ENCODE measurements at regions not wholly inside any gene's neighbourhood (a gene's known extent, or its start where the extent isn't known, plus 50 kb on each side); places are given as distances from the start of the nearest gene placed in this dataset.
"Not testable (repeated sequence)": the region's sequence is repeated elsewhere in the genome, so short reads cannot be mapped to it uniquely, and the experiment has no call there.

DNA sequence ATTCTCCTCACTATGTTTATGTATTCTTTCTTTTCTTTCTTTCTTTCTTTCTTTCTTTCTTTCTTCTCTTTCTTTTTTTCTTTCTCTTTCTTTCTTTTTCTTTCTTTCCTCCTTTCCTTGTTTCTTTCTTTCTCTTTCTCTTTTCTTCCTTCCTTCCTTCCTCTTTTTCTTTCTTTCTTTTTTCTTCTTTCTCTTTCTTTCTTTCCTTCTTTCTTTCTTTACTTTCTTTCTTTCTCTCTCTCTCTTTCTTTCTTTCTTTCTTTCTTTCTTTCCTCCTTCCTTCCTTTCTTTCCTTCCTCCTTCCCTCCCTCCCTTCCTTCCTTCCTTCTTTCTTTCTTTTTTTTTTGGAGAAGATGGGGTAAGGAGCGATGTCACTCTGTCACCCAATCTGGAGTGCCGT, 1405.5 kb downstream of the SLITRK5 start:
- no peak for DNase-seq

DNA sequence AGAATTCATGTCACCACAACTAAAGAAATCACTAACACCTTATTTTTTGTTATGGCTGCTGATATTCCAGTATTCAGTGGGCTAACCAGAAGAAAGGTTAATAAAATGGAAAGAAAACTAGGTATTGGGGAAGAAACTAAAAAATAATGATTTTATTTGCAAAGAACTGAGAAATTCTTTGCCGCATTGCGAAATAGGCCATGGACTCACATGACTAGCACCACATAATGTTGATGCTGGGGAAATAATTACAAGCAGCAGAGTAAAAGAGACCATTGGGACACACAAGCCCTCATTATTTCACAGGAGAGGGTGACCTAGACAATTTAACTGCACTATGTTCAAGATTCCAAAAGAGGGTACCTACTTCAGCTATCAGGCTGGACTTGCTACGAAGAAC, 1411.5 kb downstream of the SLITRK5 start:
- DNase-seq: no peak

DNA sequence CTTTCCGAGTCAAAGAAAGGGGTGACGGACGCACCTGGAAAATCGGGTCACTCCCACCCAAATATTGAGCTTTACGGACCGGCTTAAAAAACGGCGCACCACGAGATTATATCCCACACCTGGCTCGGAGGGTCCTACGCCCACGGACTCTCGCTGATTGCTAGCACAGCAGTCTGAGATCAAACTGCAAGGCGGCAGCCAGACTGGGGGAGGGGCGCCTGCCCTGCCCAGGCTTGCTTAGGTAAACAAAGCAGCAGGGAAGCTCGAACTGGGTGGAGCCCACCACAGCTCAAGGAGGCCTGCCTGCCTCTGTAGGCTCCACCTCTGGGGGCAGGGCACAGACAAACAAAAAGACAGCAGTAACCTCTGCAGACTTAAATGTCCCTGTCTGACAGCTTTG, 1416.9 kb downstream of the SLITRK5 start:
- not testable (repeated sequence) for DNase-seq

GRCh38 chr13:89097994-89098393, 1426.8 kb downstream of the SLITRK5 start:
- DNase-seq: no peak

- no peak for DNase-seq
Observed at GRCh38 chr13:89113744-89114143, 1442.6 kb downstream of the SLITRK5 start.

DNA sequence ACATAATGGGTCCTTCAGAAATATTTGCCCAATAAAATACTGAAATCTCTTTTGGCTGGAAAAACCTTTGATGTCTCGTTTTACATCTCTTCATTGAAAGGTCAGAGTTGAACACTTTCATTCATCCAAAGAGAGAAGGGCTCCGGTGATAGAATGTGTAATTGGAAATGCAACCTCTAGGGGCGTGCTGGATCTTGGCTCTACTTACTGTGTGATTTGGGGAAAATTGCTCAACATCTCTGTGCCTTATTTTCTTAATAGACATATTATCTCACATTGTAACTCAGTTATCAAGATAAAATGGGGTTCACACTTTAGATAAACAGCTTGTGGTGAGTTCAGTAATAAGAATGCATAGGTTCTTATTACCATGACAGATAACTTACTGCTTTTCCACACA, 1444.1 kb downstream of the SLITRK5 start:
- no peak for DNase-seq

DNA sequence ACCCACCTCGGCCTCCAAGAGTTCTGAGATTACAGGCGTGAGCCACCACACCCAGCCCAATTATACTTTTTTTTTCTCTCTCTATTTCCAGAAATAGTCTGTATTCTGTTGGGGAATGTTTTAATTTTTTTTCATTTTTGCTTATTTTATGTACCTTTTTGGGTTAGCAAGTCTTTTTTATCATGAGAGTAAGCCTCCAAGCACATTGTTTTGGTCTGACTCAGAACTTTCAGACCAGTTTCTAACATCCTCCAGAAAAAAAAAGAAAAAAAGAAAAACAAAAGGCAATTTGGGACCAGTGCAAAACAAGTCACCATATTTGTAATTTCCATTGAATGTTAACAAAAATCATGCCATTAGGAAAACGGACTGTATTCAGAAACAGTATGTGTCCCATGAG, 1465.5 kb downstream of the SLITRK5 start:
- no peak for DNase-seq

DNA sequence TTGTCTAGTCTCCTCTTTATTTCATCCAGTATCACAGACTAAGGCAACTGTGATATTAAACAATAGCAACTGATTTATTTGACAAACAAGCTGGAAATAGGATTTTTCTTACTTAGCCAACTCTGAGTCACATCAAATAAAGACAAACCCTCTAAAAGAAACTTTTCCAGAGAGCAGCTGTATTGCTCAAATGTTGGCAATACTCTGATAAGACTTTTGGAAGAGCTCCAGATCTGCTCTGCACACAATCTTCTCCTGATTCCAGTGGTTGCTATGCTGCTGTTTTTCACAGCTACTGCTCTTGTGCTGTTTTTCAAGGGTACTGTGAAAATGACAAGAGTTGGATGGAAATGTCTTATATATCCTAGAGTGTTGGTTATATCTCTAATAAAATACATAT, 1479.2 kb downstream of the SLITRK5 start:
- DNase-seq: no peak

GRCh38 chr13:89153941-89154340, 1482.8 kb downstream of the SLITRK5 start:
- no peak for DNase-seq

GRCh38 chr13:89163096-89163495, 1491.9 kb downstream of the SLITRK5 start:
- DNase-seq: no peak

- DNase-seq: no peak
Observed at GRCh38 chr13:89165685-89166084, 1494.5 kb downstream of the SLITRK5 start.

- no peak for DNase-seq
Observed at GRCh38 chr13:89169951-89170350, 1498.8 kb downstream of the SLITRK5 start.

GRCh38 chr13:89181041-89181440, 1509.9 kb downstream of the SLITRK5 start:
- no peak for DNase-seq

DNA sequence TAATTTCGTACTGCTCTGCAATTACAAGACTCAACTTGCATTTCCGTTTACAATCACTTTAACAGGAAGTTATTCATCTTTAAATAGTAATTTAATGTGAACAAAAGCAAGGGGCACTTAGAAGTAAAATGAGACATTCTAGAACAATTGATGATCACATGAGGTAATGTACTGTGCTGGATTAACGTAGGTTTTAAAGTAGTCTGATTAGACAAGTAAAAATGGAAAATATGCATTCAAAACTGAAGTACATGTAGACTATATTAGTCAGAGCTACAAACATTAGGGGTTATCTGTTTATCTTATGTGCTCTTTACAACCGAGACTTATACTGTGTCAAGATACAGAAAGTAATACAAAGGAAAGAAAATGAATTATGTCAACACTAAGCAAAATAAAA, 1528.0 kb downstream of the SLITRK5 start:
- DNase-seq: peak; percentile 73

DNA sequence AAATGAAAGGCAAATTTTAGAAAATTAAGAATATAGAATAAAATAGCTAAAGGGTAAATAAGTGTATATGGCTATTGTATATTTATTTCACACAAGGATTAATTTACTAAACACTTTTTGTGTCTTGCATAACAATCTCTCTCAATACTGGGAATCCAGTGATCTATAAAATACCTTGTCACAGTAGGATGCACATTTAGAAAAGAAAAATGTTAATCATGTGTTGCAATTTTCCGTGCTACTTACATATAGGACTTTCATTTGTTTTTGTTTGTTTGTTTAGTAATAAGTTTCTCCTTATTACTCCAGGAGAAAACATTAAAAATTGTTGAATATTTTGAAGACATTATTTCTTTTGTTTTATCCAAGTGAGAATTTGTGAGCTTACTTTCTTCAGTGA, 1533.3 kb downstream of the SLITRK5 start:
- no peak for DNase-seq

DNA sequence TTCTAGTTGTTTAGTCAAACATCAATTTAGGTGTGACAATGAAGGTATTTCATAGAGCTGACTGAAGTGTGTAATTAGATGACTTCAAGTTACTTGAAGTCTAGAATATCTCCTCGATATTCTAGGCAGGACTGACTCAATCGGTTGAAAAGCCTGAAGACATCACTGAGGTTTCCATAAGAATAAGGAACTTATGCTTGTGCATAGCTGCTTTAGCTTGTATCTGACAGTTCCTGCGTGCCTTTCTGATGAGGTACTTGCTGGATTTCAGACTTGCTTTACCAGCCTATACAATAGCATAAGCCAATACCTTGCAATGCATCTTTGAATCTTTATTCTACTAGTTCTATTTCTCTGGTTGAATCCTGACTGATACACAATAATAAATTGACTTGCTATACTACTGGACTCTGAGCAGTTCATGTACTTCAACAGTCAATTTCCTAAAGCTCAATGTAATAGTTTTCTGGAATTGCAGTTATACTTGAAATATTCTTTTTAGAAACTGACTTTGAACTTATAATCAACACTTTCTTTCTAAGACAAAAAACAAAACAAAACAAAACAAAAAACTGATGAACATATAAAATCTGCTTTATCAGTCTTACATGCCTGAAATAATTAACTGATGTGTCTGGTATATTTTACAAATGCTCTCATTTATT, 1534.8 kb downstream of the SLITRK5 start:
- DNase-seq: no peak

- peak; percentile 56 for DNase-seq
Observed at GRCh38 chr13:89212186-89212585, 1541.0 kb downstream of the SLITRK5 start.

DNA sequence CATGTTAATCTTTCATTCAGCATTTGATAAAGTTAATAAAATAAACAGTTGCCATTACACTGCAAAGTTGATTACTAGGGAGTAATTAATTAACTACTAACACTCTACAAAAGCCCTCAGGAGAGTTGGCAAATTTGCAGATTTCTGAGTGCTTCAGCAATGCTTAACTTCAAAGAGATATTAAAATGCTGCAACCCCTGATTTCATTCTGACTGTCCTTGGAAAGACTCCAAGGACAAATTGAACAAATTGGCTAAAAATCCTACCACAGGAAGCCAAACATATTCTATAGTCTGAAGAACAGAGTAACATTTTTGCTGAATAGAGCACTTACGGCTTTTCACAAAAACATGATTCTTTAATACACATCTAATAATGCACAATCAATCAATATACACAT, 1543.0 kb downstream of the SLITRK5 start:
- DNase-seq: no peak

DNA sequence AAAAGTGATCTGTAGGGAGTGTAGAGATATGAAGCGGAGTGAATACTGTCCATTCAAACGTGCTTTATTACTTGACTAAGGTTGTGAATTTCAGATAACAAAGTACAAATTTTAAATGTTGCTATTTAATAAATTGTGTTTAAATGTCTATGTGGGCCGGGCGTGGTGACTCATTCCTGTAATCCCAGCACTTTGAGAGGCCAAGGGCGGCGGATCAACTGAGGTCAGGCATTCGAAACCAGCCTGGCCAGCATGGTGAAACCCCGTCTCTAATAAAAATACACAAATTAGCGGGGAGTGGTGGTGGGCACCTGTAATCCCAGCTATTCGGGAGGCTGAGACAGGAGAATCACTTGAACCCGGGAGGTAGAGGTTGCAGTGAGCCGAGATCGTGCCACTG, 1544.1 kb downstream of the SLITRK5 start:
- not testable (repeated sequence) for DNase-seq

DNA sequence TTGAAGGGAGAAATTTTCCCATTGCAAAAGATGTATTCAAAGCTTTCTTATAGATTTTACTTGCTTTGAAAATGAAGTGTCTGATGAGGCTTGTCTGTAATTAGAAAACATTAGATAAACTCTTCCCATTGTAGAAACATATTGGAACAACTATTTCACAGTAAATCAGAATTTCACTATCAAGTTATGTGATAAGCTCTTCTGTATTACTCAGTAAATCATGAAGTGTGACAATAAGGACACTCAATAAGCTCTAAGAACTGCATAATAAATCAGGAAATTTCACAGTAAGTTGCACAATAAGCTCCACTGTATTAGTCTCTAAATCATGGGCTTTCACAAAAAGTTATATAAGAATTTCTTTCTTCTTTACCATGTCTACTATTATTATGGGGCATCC, 1546.6 kb downstream of the SLITRK5 start:
- DNase-seq: no peak

GRCh38 chr13:89221557-89222158, 1550.5 kb downstream of the SLITRK5 start:
- no peak for DNase-seq

GRCh38 chr13:89227356-89227755, 1556.2 kb downstream of the SLITRK5 start:
- no peak for DNase-seq

- no peak for DNase-seq
Observed at GRCh38 chr13:89238496-89238895, 1567.3 kb downstream of the SLITRK5 start.

- no peak for DNase-seq
Observed at GRCh38 chr13:89239361-89240127, 1568.4 kb downstream of the SLITRK5 start.

All from NCI-H1417 treated with DMSO at 0.1 percent for 48 hours (cell line).